ENCODE measurements at regions not wholly inside any gene's neighbourhood (a gene's known extent, or its start where the extent isn't known, plus 50 kb on each side); places are given as distances from the start of the nearest gene placed in this dataset.

DNA sequence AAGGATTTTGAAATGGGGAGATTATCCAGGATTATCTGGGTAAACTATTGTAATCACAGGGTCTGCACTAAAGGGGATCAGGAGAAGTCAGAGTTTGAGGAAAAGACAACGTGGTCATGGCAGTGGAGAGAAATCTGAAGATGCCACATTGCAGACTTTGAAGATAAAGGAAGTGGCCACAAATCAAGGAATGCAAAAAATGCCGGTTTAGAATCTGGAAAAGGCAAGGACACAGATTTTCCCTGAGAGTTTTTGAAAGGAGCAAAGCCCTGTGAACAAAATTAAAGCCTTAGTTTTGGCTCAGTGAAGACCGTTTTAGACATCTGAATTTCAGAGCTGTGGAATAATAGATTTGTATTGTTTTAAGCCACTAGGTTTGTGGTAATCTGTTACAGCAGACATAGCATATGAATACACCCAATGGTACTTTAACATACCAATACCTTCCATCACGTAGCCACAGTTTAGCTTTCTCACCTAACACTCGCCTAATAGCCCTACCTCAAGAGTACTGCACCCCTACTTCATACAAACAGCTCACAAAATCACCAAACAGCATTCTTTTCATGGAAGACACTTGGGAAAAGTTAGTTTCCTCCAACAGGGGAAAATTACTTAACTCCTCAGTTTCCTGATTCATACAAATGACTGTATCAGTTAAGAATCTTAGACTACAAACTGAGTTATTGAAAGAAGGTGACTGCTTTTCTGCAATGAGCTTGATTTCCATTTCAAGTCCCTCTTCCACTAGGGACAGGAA lies 446.5 kb downstream of the INHBA start:
- Histone ChIP-seq H4K20me1 (ENCODE audit: insufficient read depth, low read length) (no peaks in the 10 kb centered on the region), H3K27ac (ENCODE audit: low read depth in 1 of 2, low read length in 2 of 2) (no peak overlapping the region), H3K9me3 (replicated peaks in 1 of 2; ENCODE audit: control insufficient read depth in 1 of 2, insufficient read depth in 1 of 2, low read length in 2 of 2) (peaks cover 0 to 4% of the 10 kb centered on the region in 2 donors), H3K4me2 (replicated peaks; ENCODE audit: extremely low read depth, low read length, poor library complexity, severe bottlenecking) (no peak overlapping the region), H3K79me2 (ENCODE audit: insufficient read depth, low read length) (no peaks in the 10 kb centered on the region), H3K4me1 (ENCODE audit: control insufficient read depth in 1 of 2, insufficient read depth in 2 of 2, low read length in 2 of 2) (no peaks in the 10 kb centered on the region), H3K36me3 (replicated peaks in 1 of 2; ENCODE audit: control insufficient read depth in 1 of 2, insufficient read depth in 2 of 2, low read length in 2 of 2) (no peaks in the 10 kb centered on the region), H3K9ac (ENCODE audit: insufficient read depth, low read length, poor library complexity, severe bottlenecking) (no peak overlapping the region), H3K27me3 (ENCODE audit: control insufficient read depth in 2 of 2, insufficient read depth in 2 of 2, low read length in 2 of 2) (no peaks in the 10 kb centered on the region), H2AFZ (ENCODE audit: insufficient read depth, low read depth, low read length, poor library complexity, severe bottlenecking) (no peak overlapping the region), H3K4me3 (replicated peaks in 1 of 3; ENCODE audit: low read depth in 2 of 3, low read length in 3 of 3) (no peak overlapping the region)
- H3K9me3 Mint-ChIP-seq = peaks cover 0 to 8% (median 5%) of the 10 kb centered on the region in 7 donors
- no peak for TF ChIP-seq CTCF (IDR thresholded peaks at IDR 0.05)
- no peak overlapping the region for H3K27ac Mint-ChIP-seq
- H3K4me1 Mint-ChIP-seq = no peaks in the 10 kb centered on the region
- no peak for DNase-seq
- intact Hi-C loops (cut with micrococcal nuclease) = no loop called here
- no peaks in the 10 kb centered on the region for H3K36me3 Mint-ChIP-seq
- 86% methylated on average over 4 of the region's 5 CpGs for WGBS (ENCODE audit: insufficient coverage)
- H3K27me3 Mint-ChIP-seq (ENCODE audit: low read depth in 3 of 3) = no peaks in the 10 kb centered on the region
- H3K4me3 Mint-ChIP-seq = no peak overlapping the region

- WGBS (ENCODE audit: insufficient coverage) = 100% methylated on average over 1 of the region's 2 CpGs
- Mint-ChIP-seq H3K9me3 (peaks cover 1 to 12% (median 4%) of the 10 kb centered on the region in 7 donors), H3K4me3 (no peak overlapping the region), H3K36me3 (no peaks in the 10 kb centered on the region), H3K4me1 (no peaks in the 10 kb centered on the region), H3K27ac (no peak overlapping the region), H3K27me3 (ENCODE audit: low read depth in 3 of 3) (no peaks in the 10 kb centered on the region)
- no peak overlapping the region for H2AFZ ChIP-seq (ENCODE audit: insufficient read depth, low read depth, low read length, poor library complexity, severe bottlenecking)
- intact Hi-C loops (cut with micrococcal nuclease) = no loop called here
- no peaks in the 10 kb centered on the region for H3K27me3 ChIP-seq (ENCODE audit: control insufficient read depth in 2 of 2, insufficient read depth in 2 of 2, low read length in 2 of 2)
- H3K27ac ChIP-seq (ENCODE audit: low read depth in 1 of 2, low read length in 2 of 2) = no peak overlapping the region
- no peaks in the 10 kb centered on the region for H3K4me1 ChIP-seq (ENCODE audit: control insufficient read depth in 1 of 2, insufficient read depth in 2 of 2, low read length in 2 of 2)
- H4K20me1 ChIP-seq (ENCODE audit: insufficient read depth, low read length) = no peaks in the 10 kb centered on the region
- H3K36me3 ChIP-seq (replicated peaks in 1 of 2; ENCODE audit: control insufficient read depth in 1 of 2, insufficient read depth in 2 of 2, low read length in 2 of 2) = no peaks in the 10 kb centered on the region
- peaks cover 0 to 5% of the 10 kb centered on the region in 2 donors for H3K9me3 ChIP-seq (replicated peaks in 1 of 2; ENCODE audit: control insufficient read depth in 1 of 2, insufficient read depth in 1 of 2, low read length in 2 of 2)
- H3K79me2 ChIP-seq (ENCODE audit: insufficient read depth, low read length) = no peaks in the 10 kb centered on the region
- no peak overlapping the region for H3K4me3 ChIP-seq (replicated peaks in 1 of 3; ENCODE audit: low read depth in 2 of 3, low read length in 3 of 3)
- H3K4me2 ChIP-seq (replicated peaks; ENCODE audit: extremely low read depth, low read length, poor library complexity, severe bottlenecking) = no peak overlapping the region
- no peak for DNase-seq
- TF ChIP-seq CTCF (IDR thresholded peaks at IDR 0.05) = no peak
- H3K9ac ChIP-seq (ENCODE audit: insufficient read depth, low read length, poor library complexity, severe bottlenecking) = no peak overlapping the region
These were observed 447.2 kb downstream of the INHBA start for GRCh38 chr7:41255716-41256115.

Data from CD14-positive monocyte (primary cell).